ENCODE measurements at regions not wholly inside any gene's neighbourhood (a gene's known extent, or its start where the extent isn't known, plus 50 kb on each side); places are given as distances from the start of the nearest gene placed in this dataset.

DNA sequence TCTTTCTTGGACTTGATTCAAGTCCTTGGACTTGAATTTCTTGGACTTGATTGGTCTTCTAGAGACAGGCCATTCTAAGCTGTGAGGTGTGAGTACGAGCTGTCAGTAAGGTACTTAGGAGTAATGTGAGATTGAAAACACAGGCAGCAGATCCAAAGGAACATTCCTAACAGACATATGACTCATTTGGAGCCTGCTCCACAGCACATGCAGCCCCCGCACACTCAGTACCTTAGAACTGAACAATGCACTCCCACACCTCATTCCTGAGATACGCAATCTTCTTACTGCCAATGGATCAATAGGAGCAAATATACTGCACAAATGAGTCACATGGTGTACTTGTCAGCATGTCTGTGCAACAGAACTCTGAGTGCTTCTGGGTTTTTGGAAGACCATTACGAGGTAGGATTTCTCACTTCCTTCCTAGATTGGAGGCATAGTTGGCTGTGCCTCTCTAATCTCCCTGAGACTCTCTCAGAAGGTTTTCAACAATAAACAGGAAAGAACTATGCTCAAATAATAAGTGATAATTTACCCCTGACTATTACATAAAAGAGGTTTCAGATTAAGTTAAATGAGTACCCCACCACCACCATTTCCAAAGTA is 243.1 kb downstream of the KCNA4 start:
- no peaks in the 10 kb centered on the region for H3K27me3 ChIP-seq (ENCODE audit: insufficient read depth, poor library complexity, severe bottlenecking)
- no peak for DNase-seq (ENCODE audit: low read depth in 1 of 2, low spot score in 1 of 2)
- no peak overlapping the region for H3K4me3 ChIP-seq (replicated peaks; ENCODE audit: insufficient read depth, low read length)
- TF ChIP-seq SPI1 (IDR thresholded peaks at IDR 0.05; ENCODE audit: borderline replicate concordance, low read depth), result no peak
- no peak for TF ChIP-seq GABPA (IDR thresholded peaks at IDR 0.05; ENCODE audit: low read depth)
- TF ChIP-seq REST (IDR thresholded peaks at IDR 0.05; ENCODE audit: insufficient replicate concordance, low read depth), result no peak
- no peak for TF ChIP-seq POLR2AphosphoS5 (IDR thresholded peaks at IDR 0.05; ENCODE audit: low read depth)
- TF ChIP-seq, protein P1, sequence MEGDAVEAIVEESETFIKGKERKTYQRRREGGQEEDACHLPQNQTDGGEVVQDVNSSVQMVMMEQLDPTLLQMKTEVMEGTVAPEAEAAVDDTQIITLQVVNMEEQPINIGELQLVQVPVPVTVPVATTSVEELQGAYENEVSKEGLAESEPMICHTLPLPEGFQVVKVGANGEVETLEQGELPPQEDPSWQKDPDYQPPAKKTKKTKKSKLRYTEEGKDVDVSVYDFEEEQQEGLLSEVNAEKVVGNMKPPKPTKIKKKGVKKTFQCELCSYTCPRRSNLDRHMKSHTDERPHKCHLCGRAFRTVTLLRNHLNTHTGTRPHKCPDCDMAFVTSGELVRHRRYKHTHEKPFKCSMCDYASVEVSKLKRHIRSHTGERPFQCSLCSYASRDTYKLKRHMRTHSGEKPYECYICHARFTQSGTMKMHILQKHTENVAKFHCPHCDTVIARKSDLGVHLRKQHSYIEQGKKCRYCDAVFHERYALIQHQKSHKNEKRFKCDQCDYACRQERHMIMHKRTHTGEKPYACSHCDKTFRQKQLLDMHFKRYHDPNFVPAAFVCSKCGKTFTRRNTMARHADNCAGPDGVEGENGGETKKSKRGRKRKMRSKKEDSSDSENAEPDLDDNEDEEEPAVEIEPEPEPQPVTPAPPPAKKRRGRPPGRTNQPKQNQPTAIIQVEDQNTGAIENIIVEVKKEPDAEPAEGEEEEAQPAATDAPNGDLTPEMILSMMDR (IDR thresholded peaks at IDR 0.05; ENCODE audit: insufficient read depth, low read length), result no peak
- no peak overlapping the region for H3K27ac ChIP-seq (replicated peaks)

- no peak for DNase-seq (ENCODE audit: low read depth in 1 of 2, low spot score in 1 of 2)
- no peak overlapping the region for H3K4me3 ChIP-seq (replicated peaks; ENCODE audit: insufficient read depth, low read length)
- no peak overlapping the region for H3K27ac ChIP-seq (replicated peaks)
- no peaks in the 10 kb centered on the region for H3K27me3 ChIP-seq (ENCODE audit: insufficient read depth, poor library complexity, severe bottlenecking)
- TF ChIP-seq REST (IDR thresholded peaks at IDR 0.05; ENCODE audit: insufficient replicate concordance, low read depth) (no peak), SPI1 (IDR thresholded peaks at IDR 0.05; ENCODE audit: borderline replicate concordance, low read depth) (no peak), POLR2AphosphoS5 (IDR thresholded peaks at IDR 0.05; ENCODE audit: low read depth) (no peak), GABPA (IDR thresholded peaks at IDR 0.05; ENCODE audit: low read depth) (no peak)
- TF ChIP-seq, protein P1 (IDR thresholded peaks at IDR 0.05; ENCODE audit: insufficient read depth, low read length), result no peak
Observed at GRCh38 chr11:29756871-29757270, 260.0 kb downstream of the KCNA4 start.

GRCh38 chr11:29755474-29755873 is 261.4 kb downstream of the KCNA4 start:
- H3K27ac ChIP-seq (replicated peaks), result no peak overlapping the region
- no peak overlapping the region for H3K4me3 ChIP-seq (replicated peaks; ENCODE audit: insufficient read depth, low read length)
- no peak for TF ChIP-seq SPI1 (IDR thresholded peaks at IDR 0.05; ENCODE audit: borderline replicate concordance, low read depth)
- TF ChIP-seq REST (IDR thresholded peaks at IDR 0.05; ENCODE audit: insufficient replicate concordance, low read depth), result no peak
- H3K27me3 ChIP-seq (ENCODE audit: insufficient read depth, poor library complexity, severe bottlenecking), result no peaks in the 10 kb centered on the region
- no peak for DNase-seq (ENCODE audit: low read depth in 1 of 2, low spot score in 1 of 2)

Measured in HL-60 (cell line).